Lung (tissue), 11 donors: ENCODE measurements at regions not wholly inside any gene's neighbourhood (a gene's known extent, or its start where the extent isn't known, plus 50 kb on each side); places are given as distances from the start of the nearest gene placed in this dataset.

ENCODE experiments used
- ATAC-seq: fragments of 200-7000 bp; cut with Tn5 transposase; one replicate; pipeline ENCODE4 v1.9.1; 2020; ENCODE audit warnings: moderate number of reproducible peaks; ENCODE audit not compliant: insufficient read depth, low FRiP score
- DNase-seq, 3 donors: peaks; one replicate each; pipeline ENCODE4 v3.0.0-alpha.2; 2013 to 2017
- H3K27ac ChIP-seq, 2 donors: one replicate each; pipeline ENCODE4 v1.5.1; 2013; ENCODE audit warnings: mild to moderate bottlenecking in 2 of 2, moderate library complexity in 2 of 2, control low read depth in 1 of 2, inconsistent platforms in 1 of 2, low read depth in 1 of 2, low read length in 1 of 2
- H3K27me3 ChIP-seq, 3 donors: one replicate each; pipeline ENCODE4 v1.5.1; 2013; ENCODE audit warnings: low read length in 2 of 3; ENCODE audit not compliant: control insufficient read depth in 3 of 3, insufficient read depth in 3 of 3
- H3K36me3 ChIP-seq, 4 donors: one replicate each; pipeline ENCODE4 v1.5.1; 2013; ENCODE audit warnings: low read length in 4 of 4, mild to moderate bottlenecking in 1 of 4, moderate library complexity in 1 of 4; ENCODE audit not compliant: control insufficient read depth in 4 of 4, insufficient read depth in 4 of 4
- H3K4me1 ChIP-seq, 5 donors: one replicate each; pipeline ENCODE4 v1.5.1; 2013; ENCODE audit warnings: low read length in 5 of 5, mild to moderate bottlenecking in 2 of 5, moderate library complexity in 1 of 5; ENCODE audit not compliant: control insufficient read depth in 5 of 5, insufficient read depth in 5 of 5
- H3K4me3 ChIP-seq: one replicate; pipeline ENCODE4 v1.5.1; 2013; ENCODE audit warnings: mild to moderate bottlenecking, control low read depth, moderate library complexity
- H3K9ac ChIP-seq, 2 donors: one replicate each; pipeline ENCODE4 v1.5.1; 2013; ENCODE audit warnings: low read length in 2 of 2, control low read depth in 1 of 2; ENCODE audit not compliant: insufficient read depth in 1 of 2
- H3K9me3 ChIP-seq, 4 donors: one replicate each; pipeline ENCODE4 v1.5.1; 2013; ENCODE audit warnings: low read length in 3 of 4, mild to moderate bottlenecking in 1 of 4, moderate library complexity in 1 of 4; ENCODE audit not compliant: control insufficient read depth in 4 of 4, insufficient read depth in 3 of 4
- CTCF ChIP-seq: IDR thresholded peaks from 2 replicates; pipeline ENCODE4 v1.5.1; 2012; ENCODE audit warnings: mild to moderate bottlenecking; ENCODE audit errors: control extremely low read depth, extremely low read depth
- WGBS, 2 donors: extraction: QIAGEN DNeasy Blood & Tissue Kit; methylation state at CpG; one replicate each; pipeline ENCODE4 v1.1.7; 2013; 5-methylcytosine and 5-hydroxymethylcytosine counted together
- donor health status: control.
- donor health status: control.
- donor health status: Bipolar disorder and iron deficiency.
- donor health status: healthy.
- donor health status: DM: yes; HTN: yes; CAD: no.

DNA sequence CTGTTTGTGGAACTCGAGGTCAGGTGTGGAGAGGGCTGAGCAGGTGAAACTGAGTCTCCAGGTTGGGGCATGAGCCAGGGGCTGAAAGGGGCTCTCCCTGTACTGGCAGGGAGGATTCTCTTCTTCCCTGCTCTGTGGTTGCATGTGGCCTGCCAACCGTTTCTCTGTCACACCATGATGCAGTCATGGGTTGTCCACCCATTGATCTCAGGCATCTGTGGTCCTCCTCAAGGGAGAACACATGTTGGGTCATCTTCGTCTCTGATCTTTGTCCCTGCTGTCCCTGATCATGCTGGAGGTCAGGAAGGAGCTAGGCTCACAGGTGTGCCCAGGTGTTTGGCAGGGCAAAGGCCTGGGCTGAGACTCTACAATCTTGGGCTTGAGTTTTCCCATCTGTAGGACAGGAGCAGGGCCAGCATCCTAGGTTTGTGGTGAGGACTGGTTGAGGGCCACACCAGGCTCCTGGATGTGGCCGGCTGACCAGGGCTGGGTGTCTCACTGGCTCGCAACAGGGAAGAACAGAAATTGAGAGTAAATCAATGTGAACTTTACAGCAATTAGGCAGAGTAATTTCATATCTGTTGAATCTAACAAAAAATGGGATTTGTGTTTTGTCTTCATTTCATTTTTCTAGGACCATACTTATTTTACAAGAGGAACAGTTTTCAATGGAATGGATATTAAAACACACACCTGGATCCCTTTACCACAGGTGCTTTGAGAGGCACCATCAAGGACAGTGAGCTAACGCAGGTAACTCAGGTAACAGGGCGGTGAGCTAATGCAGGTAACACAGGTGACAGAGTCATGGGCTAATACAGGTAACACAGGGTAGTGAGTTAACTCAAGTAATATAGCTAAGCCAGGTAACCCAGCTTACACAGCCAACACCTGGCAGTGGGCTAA is 58.5 kb upstream of the IGFBP3 start:
- Histone ChIP-seq H3K27ac (peak overlapping the region in 1 of 2 donors; percentile 83), H3K9me3 (peaks cover 0 to 4% (median 0%) of the 10 kb centered on the region in 4 donors), H3K4me3 (no peak overlapping the region), H3K36me3 (no peaks in the 10 kb centered on the region), H3K27me3 (no peaks in the 10 kb centered on the region), H3K4me1 (peaks cover under 1 to 13% (median 7%) of the 10 kb centered on the region in 5 donors), H3K9ac (no peak overlapping the region)
- TF ChIP-seq CTCF: no peak
- DNase-seq: no peak
- 79 to 83% methylated on average over 7 of the region's 7 CpGs for WGBS, 2 donors
- ATAC-seq: no peak

- peak overlapping the region in 1 of 2 donors; percentile 83 for H3K27ac ChIP-seq
- no peak for TF ChIP-seq CTCF
- ATAC-seq: no peak
- no peak overlapping the region for H3K9ac ChIP-seq
- WGBS, 2 donors: 41 to 68% methylated on average over 2 of the region's 2 CpGs
- H3K4me3 ChIP-seq: no peak overlapping the region
- peak in 2 of 3 donors; percentile 8 to 19 for DNase-seq
- H3K9me3 ChIP-seq: peaks cover 0 to 4% (median 0%) of the 10 kb centered on the region in 4 donors
- peaks cover 8 to 15% (median 9%) of the 10 kb centered on the region in 5 donors for H3K4me1 ChIP-seq
- H3K36me3 ChIP-seq: no peaks in the 10 kb centered on the region
- no peaks in the 10 kb centered on the region for H3K27me3 ChIP-seq
Measured at GRCh38 chr7:45978731-45979211, 57.7 kb upstream of the IGFBP3 start.

- Histone ChIP-seq H3K4me1 (peaks cover 8 to 16% (median 10%) of the 10 kb centered on the region in 5 donors), H3K27me3 (no peaks in the 10 kb centered on the region), H3K36me3 (no peaks in the 10 kb centered on the region), H3K27ac (peak overlapping the region in 1 of 2 donors; percentile 56), H3K4me3 (no peak overlapping the region), H3K9me3 (peaks cover 0 to 4% (median 0%) of the 10 kb centered on the region in 4 donors), H3K9ac (no peak overlapping the region)
- 26 to 45% methylated on average over 11 of the region's 11 CpGs for WGBS, 2 donors
- TF ChIP-seq CTCF: no peak
- peak; percentile 82 for ATAC-seq
- DNase-seq: peak; percentile 53 to 62 (median 59)
Measured at GRCh38 chr7:45978010-45978681, 57.1 kb upstream of the IGFBP3 start.
